Pancreas (tissue), 10 donors: ENCODE measurements at regions not wholly inside any gene's neighbourhood (a gene's known extent, or its start where the extent isn't known, plus 50 kb on each side); places are given as distances from the start of the nearest gene placed in this dataset.

Experiments used
- ATAC-seq, 4 donors: fragments of 200-7000 bp; cut with Tn5 transposase; one replicate each; pipeline versions ENCODE4 v1.8.0 to v1.9.1; 2020; ENCODE audit warnings: mild to moderate bottlenecking in 4 of 4, moderate library complexity in 4 of 4
- DNase-seq, 6 donors: peaks; one replicate each; pipeline ENCODE4 v3.0.0-alpha.2; 2020
- FAIRE-seq: peaks from 2 replicates; lab custom pipeline; 2012; peaks lifted over from hg19 to GRCh38; lab: Jason Lieb, UNC
- H3K27ac ChIP-seq, 4 donors: fragments of 200-600 bp; sonication (generic); 1 replicate in 3 of 4; 2 replicates in 1 of 4; pipeline versions ENCODE4 v1.5.0 to v1.8.0; 2020
- H3K27me3 ChIP-seq, 4 donors: fragments of 200-600 bp; one replicate each; pipeline ENCODE4 v1.8.0; 2021
- H3K36me3 ChIP-seq, 3 donors: fragments of 200-600 bp; sonication (generic) in 1 of 3; one replicate each; pipeline versions ENCODE4 v1.5.0 to v1.8.0; 2020 to 2021
- H3K4me1 ChIP-seq, 3 donors: fragments of 200-600 bp; one replicate each; pipeline ENCODE4 v1.8.0; 2021
- H3K4me3 ChIP-seq, 4 donors: fragments of 200-600 bp; sonication (generic) in 2 of 4; one replicate each; pipeline versions ENCODE4 v1.5.0 to v1.8.0; 2020 to 2021
- H3K9me3 ChIP-seq, 4 donors: fragments of 200-600 bp; one replicate each; pipeline ENCODE4 v1.8.0; 2021
- CTCF ChIP-seq, 4 donors: fragments of 200-600 bp; sonication (generic) in 3 of 4; IDR thresholded peaks; one replicate each; pipeline versions ENCODE4 v1.5.0 to v1.8.0; 2021; ENCODE audit warnings: antibody characterized with exemption in 4 of 4
- WGBS, 2 donors: extraction: QIAGEN DNeasy Blood & Tissue Kit; methylation state at CpG; one replicate each; pipeline ENCODE4 v1.1.7; 2013; 5-methylcytosine and 5-hydroxymethylcytosine counted together
- intact Hi-C, 3 donors: fragments of 100-400 bp; cut with DNase I; formaldehyde crosslinking; loops; one replicate each; pipeline versions ENCODE4 v1.11.1 to v1.14.2; 2022
- donor health status: healthy with polysubstance abuse.
- donor health status: DM: no; HTN: no; CAD: no; lungs with moderate emphysema.
- donor health status: DM: no; HTN: no; CAD: no.
- donor health status: control.
- donor health status: control.
- donor health status: Bipolar disorder and iron deficiency.
- donor health status: DM: yes; HTN: yes; CAD: no.
- donor health status: DM: no; HTN: no; CAD: no.
- donor health status: DM: no; HTN: no; CAD: no.
- donor health status: DM: yes; HTN: yes; CAD: no.

- DNase-seq, result no peak
Measured at GRCh38 chr1:178572604-178573003, 59.7 kb downstream of the TEX35 start.

GRCh38 chr1:178573330-178573729 lies 60.4 kb downstream of the TEX35 start:
- FAIRE-seq, result no peak
- Histone ChIP-seq H3K4me1 (no peaks in the 10 kb centered on the region), H3K36me3 (no peaks in the 10 kb centered on the region), H3K9me3 (no peaks in the 10 kb centered on the region), H3K27ac (no peak overlapping the region), H3K4me3 (no peak overlapping the region), H3K27me3 (peaks cover 0 to 5% (median 0%) of the 10 kb centered on the region in 4 donors)
- 79 to 86% methylated on average over 3 of the region's 3 CpGs for WGBS, 2 donors
- no peak for DNase-seq
- intact Hi-C loops, result no loop called here
- ATAC-seq, result no peak
- no peak for TF ChIP-seq CTCF (IDR thresholded peaks at IDR 0.05)

More at GRCh38 chr1:178572604-178573003, 59.7 kb downstream of the TEX35 start:
- Histone ChIP-seq H3K4me3 (no peak overlapping the region), H3K27ac (no peak overlapping the region), H3K27me3 (peaks cover 0 to 5% (median 0%) of the 10 kb centered on the region in 4 donors), H3K4me1 (no peaks in the 10 kb centered on the region), H3K9me3 (no peaks in the 10 kb centered on the region), H3K36me3 (no peaks in the 10 kb centered on the region)
- TF ChIP-seq CTCF (IDR thresholded peaks at IDR 0.05), result no peak
- no peak for ATAC-seq
- intact Hi-C loops, result no loop called here
- no peak for FAIRE-seq

- Histone ChIP-seq H3K27me3 (peaks cover 0 to 5% (median 0%) of the 10 kb centered on the region in 4 donors), H3K9me3 (no peaks in the 10 kb centered on the region), H3K27ac (no peak overlapping the region), H3K4me3 (no peak overlapping the region), H3K4me1 (no peaks in the 10 kb centered on the region), H3K36me3 (no peaks in the 10 kb centered on the region)
- DNase-seq (no peak), ATAC-seq (no peak), FAIRE-seq (peak; percentile 69)
- intact Hi-C loops, result no loop called here
- TF ChIP-seq CTCF (IDR thresholded peaks at IDR 0.05), result no peak
- WGBS, 2 donors, result 65 to 72% methylated on average over 2 of the region's 2 CpGs
Measured at GRCh38 chr1:178574345-178574744, 61.4 kb downstream of the TEX35 start.

GRCh38 chr1:178575611-178576361 lies 62.9 kb downstream of the TEX35 start:
- no peaks in the 10 kb centered on the region for H3K4me1 ChIP-seq
- FAIRE-seq (no peak), DNase-seq (no peak), ATAC-seq (peak in 2 of 4 donors; percentile 62 to 66)
- no peaks in the 10 kb centered on the region for H3K36me3 ChIP-seq
- WGBS, 2 donors, result 59 to 61% methylated on average over 3 of the region's 3 CpGs
- no peak for TF ChIP-seq CTCF (IDR thresholded peaks at IDR 0.05)
- no peaks in the 10 kb centered on the region for H3K9me3 ChIP-seq
- H3K27me3 ChIP-seq, result peaks cover 0 to 5% (median 0%) of the 10 kb centered on the region in 4 donors
- intact Hi-C loops, result no loop called here
- no peak overlapping the region for H3K4me3 ChIP-seq
- no peak overlapping the region for H3K27ac ChIP-seq

GRCh38 chr1:178576841-178577240 lies 63.9 kb downstream of the TEX35 start:
- FAIRE-seq, result no peak
- Histone ChIP-seq H3K4me1 (no peaks in the 10 kb centered on the region), H3K27me3 (peaks cover 0 to 5% (median 0%) of the 10 kb centered on the region in 4 donors), H3K36me3 (no peaks in the 10 kb centered on the region), H3K4me3 (no peak overlapping the region), H3K9me3 (no peaks in the 10 kb centered on the region), H3K27ac (no peak overlapping the region)
- DNase-seq, result no peak
- WGBS, 2 donors, result 95% methylated on average over 6 of the region's 6 CpGs
- TF ChIP-seq CTCF (IDR thresholded peaks at IDR 0.05), result no peak
- ATAC-seq, result no peak
- intact Hi-C loops, result no loop called here
